SK-N-SH treated with all-trans-retinoic acid at 6 μM for 48 hours (cell line): ENCODE measurements at regions not wholly inside any gene's neighbourhood (a gene's known extent, or its start where the extent isn't known, plus 50 kb on each side); places are given as distances from the start of the nearest gene placed in this dataset.

ENCODE experiments used
- ATAC-seq: fragments of 200-7000 bp; cut with Tn5 transposase; 3 replicates; pipeline ENCODE4 v1.9.1; 2020; ENCODE audit warnings: mild to moderate bottlenecking, moderate library complexity
- ARNTL ChIP-seq: fragments of 450-650 bp; formaldehyde crosslinking; IDR thresholded peaks from 2 replicates; pipeline ENCODE4 v1.5.0; 2020; ENCODE audit warnings: low read depth, mild to moderate bottlenecking, moderate library complexity, borderline replicate concordance
- BACH2 ChIP-seq: fragments of 250-450 bp; sonication (Bioruptor Pico); IDR thresholded peaks from 2 replicates; pipeline ENCODE4 v1.9.0; 2021; ENCODE audit warnings: mild to moderate bottlenecking, borderline replicate concordance
- CSDC2 ChIP-seq: fragments of 250-450 bp; sonication (Bioruptor Pico); IDR thresholded peaks from 2 replicates; pipeline ENCODE4 v1.5.0; 2020; ENCODE audit warnings: mild to moderate bottlenecking, moderate library complexity
- GLIS3 ChIP-seq: fragments of 250-450 bp; sonication (Bioruptor Pico); IDR thresholded peaks from 2 replicates; pipeline ENCODE4 v1.5.0; 2020; ENCODE audit warnings: mild to moderate bottlenecking, moderate library complexity
- ISL1 ChIP-seq: fragments of 250-450 bp; sonication (Bioruptor Pico); IDR thresholded peaks from 2 replicates; pipeline ENCODE4 v2.1.2; 2022; ENCODE audit warnings: mild to moderate bottlenecking, moderate library complexity
- OSR1 ChIP-seq: fragments of 250-450 bp; sonication (Bioruptor Pico); IDR thresholded peaks from 2 replicates; pipeline ENCODE4 v1.8.0; 2022; ENCODE audit warnings: moderate library complexity, mild to moderate bottlenecking, inconsistent platforms
- PATZ1 ChIP-seq: fragments of 250-450 bp; sonication (Bioruptor Pico); IDR thresholded peaks from 2 replicates; pipeline ENCODE4 v1.8.0; 2020; ENCODE audit warnings: mild to moderate bottlenecking, moderate library complexity, borderline replicate concordance
- PPARA ChIP-seq: fragments of 250-450 bp; sonication (Bioruptor Pico); IDR thresholded peaks from 2 replicates; pipeline ENCODE4 v1.5.0; 2020; ENCODE audit warnings: mild to moderate bottlenecking, borderline replicate concordance
- TCF4 ChIP-seq: fragments of 250-450 bp; sonication (Bioruptor Pico); IDR thresholded peaks from 2 replicates; pipeline ENCODE4 v1.8.0; 2021; ENCODE audit warnings: mild to moderate bottlenecking, moderate library complexity, borderline replicate concordance
- TOX ChIP-seq: fragments of 250-450 bp; sonication (Bioruptor Pico); IDR thresholded peaks from 2 replicates; pipeline ENCODE4 v1.8.0; 2021; ENCODE audit warnings: mild to moderate bottlenecking, moderate library complexity, borderline replicate concordance
- TSHZ2 ChIP-seq: fragments of 250-450 bp; sonication (Bioruptor Pico); IDR thresholded peaks from 2 replicates; pipeline ENCODE4 v1.5.0; 2020; ENCODE audit warnings: mild to moderate bottlenecking, moderate library complexity
- ZFP3 ChIP-seq: fragments of 250-450 bp; sonication (Bioruptor Pico); IDR thresholded peaks from 2 replicates; pipeline ENCODE4 v1.5.0; 2020; ENCODE audit warnings: mild to moderate bottlenecking, moderate library complexity
- ZNF8 ChIP-seq: fragments of 450-650 bp; formaldehyde crosslinking; IDR thresholded peaks from 2 replicates; pipeline ENCODE4 v1.5.0; 2020; ENCODE audit warnings: mild to moderate bottlenecking, moderate library complexity
- TF ChIP-seq, protein P1 (sequence below): fragments of 250-450 bp; sonication (Bioruptor Pico); IDR thresholded peaks from 2 replicates; pipeline ENCODE4 v1.5.1; 2021; ENCODE audit warnings: mild to moderate bottlenecking, moderate library complexity
- TF ChIP-seq, protein P2 (sequence below): fragments of 250-450 bp; sonication (Bioruptor Pico); IDR thresholded peaks from 2 replicates; pipeline ENCODE4 v1.8.0; 2021; ENCODE audit warnings: low read depth, mild to moderate bottlenecking, moderate library complexity, borderline replicate concordance
- TF ChIP-seq, protein P3 (sequence below): fragments of 250-450 bp; sonication (Bioruptor Pico); IDR thresholded peaks from 2 replicates; pipeline ENCODE4 v1.5.1; 2020; ENCODE audit warnings: low read depth, mild to moderate bottlenecking, moderate library complexity

- no peak for ATAC-seq
- TF ChIP-seq, protein P1, sequence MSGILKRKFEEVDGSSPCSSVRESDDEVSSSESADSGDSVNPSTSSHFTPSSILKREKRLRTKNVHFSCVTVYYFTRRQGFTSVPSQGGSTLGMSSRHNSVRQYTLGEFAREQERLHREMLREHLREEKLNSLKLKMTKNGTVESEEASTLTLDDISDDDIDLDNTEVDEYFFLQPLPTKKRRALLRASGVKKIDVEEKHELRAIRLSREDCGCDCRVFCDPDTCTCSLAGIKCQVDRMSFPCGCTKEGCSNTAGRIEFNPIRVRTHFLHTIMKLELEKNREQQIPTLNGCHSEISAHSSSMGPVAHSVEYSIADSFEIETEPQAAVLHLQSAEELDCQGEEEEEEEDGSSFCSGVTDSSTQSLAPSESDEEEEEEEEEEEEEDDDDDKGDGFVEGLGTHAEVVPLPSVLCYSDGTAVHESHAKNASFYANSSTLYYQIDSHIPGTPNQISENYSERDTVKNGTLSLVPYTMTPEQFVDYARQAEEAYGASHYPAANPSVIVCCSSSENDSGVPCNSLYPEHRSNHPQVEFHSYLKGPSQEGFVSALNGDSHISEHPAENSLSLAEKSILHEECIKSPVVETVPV: no peak
- TF ChIP-seq TSHZ2 (CRISPR knock-in tag) (no peak), TOX (CRISPR knock-in tag) (no peak), GLIS3 (CRISPR knock-in tag) (no peak), OSR1 (CRISPR knock-in tag) (no peak), BACH2 (no peak), PATZ1 (CRISPR knock-in tag) (no peak), ARNTL (CRISPR knock-in tag) (no peak), CSDC2 (CRISPR knock-in tag) (no peak), ZNF8 (CRISPR knock-in tag) (no peak), ISL1 (CRISPR knock-in tag) (no peak)
- TF ChIP-seq, protein P2, sequence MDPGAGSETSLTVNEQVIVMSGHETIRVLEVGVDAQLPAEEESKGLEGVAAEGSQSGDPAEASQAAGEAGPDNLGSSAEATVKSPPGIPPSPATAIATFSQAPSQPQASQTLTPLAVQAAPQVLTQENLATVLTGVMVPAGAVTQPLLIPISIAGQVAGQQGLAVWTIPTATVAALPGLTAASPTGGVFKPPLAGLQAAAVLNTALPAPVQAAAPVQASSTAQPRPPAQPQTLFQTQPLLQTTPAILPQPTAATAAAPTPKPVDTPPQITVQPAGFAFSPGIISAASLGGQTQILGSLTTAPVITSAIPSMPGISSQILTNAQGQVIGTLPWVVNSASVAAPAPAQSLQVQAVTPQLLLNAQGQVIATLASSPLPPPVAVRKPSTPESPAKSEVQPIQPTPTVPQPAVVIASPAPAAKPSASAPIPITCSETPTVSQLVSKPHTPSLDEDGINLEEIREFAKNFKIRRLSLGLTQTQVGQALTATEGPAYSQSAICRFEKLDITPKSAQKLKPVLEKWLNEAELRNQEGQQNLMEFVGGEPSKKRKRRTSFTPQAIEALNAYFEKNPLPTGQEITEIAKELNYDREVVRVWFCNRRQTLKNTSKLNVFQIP (CRISPR knock-in tag): no peak
- TF ChIP-seq, protein P3, sequence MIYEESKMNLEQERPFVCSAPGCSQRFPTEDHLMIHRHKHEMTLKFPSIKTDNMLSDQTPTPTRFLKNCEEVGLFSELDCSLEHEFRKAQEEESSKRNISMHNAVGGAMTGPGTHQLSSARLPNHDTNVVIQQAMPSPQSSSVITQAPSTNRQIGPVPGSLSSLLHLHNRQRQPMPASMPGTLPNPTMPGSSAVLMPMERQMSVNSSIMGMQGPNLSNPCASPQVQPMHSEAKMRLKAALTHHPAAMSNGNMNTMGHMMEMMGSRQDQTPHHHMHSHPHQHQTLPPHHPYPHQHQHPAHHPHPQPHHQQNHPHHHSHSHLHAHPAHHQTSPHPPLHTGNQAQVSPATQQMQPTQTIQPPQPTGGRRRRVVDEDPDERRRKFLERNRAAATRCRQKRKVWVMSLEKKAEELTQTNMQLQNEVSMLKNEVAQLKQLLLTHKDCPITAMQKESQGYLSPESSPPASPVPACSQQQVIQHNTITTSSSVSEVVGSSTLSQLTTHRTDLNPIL (CRISPR knock-in tag): no peak
Measured at GRCh38 chr3:194745422-194746184, 59.9 kb downstream of the FAM43A start.

GRCh38 chr3:194748225-194748624 lies 62.5 kb downstream of the FAM43A start:
- no peak for ATAC-seq
- TF ChIP-seq ARNTL (CRISPR knock-in tag): no peak
- TF ChIP-seq PPARA (CRISPR knock-in tag): no peak
- TF ChIP-seq CSDC2 (CRISPR knock-in tag): no peak
- TF ChIP-seq, protein P2 (CRISPR knock-in tag): no peak
- TF ChIP-seq, protein P3 (CRISPR knock-in tag): no peak
- no peak for TF ChIP-seq ZFP3
- no peak for TF ChIP-seq TCF4 (CRISPR knock-in tag)
- no peak for TF ChIP-seq ISL1 (CRISPR knock-in tag)
- no peak for TF ChIP-seq TSHZ2 (CRISPR knock-in tag)
